ENCODE measurements at regions not wholly inside any gene's neighbourhood (a gene's known extent, or its start where the extent isn't known, plus 50 kb on each side); places are given as distances from the start of the nearest gene placed in this dataset.

GRCh38 chr9:107064378-107064777 is 201.4 kb downstream of the ZNF462 start:
- DNase-seq (ENCODE audit: extremely low spot score, insufficient read length, low read depth) (no peak), FAIRE-seq (no peak)

- FAIRE-seq, result no peak
- no peak for DNase-seq (ENCODE audit: extremely low spot score, insufficient read length, low read depth)
These were observed 202.6 kb downstream of the ZNF462 start for GRCh38 chr9:107065549-107065948.

DNA sequence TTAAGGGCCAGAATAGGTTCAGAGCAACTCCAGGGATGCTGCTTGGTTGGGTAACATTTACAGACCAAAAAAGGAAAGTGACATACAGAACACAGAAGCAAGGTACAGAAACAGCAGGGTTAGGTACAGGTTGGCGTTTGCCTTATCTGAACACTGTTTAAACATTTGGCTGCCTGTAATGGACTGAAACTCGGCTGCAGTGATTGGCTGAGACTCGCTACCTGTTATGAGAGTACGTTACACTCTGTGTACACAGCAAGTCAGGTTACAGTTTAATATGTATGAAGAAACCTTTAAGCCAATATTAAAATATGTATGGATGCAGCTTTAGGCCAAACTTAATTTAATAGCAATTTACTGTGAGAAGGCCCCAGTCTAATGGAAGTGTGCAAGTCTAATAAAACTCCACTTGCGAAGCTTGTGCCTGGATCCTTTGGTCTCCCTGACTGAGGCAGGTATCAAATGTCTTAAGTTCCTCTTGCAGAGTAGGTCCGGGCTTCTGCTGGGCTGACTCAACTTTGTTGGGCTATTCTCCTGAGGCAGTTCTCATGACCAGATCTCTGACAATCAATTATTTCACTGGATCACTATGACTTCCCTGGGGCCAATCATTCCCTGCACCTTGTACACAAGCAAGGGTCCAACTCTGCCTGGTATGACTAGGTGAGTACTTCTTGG is 204.9 kb downstream of the ZNF462 start:
- no peak for DNase-seq (ENCODE audit: extremely low spot score, insufficient read length, low read depth)
- no peak for FAIRE-seq

DNA sequence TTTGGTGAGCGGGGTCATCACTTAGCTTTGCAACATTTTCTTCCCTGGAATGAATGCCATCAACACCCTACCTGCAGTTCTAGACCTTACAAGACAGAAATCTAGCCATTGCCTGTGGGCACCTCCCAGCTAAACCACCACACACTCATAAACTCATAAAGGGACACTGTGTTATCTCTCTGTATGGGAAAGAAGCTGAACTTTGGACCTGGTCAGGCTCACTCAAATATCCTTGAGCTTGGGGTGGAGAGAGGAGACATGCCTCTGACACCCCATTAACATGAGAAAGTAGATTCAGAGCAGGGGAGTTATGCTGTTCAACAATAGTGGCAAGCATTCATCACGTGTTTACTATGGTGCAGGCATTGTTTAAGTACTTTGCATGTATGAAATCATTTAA is 205.6 kb downstream of the ZNF462 start:
- DNase-seq (ENCODE audit: extremely low spot score, insufficient read length, low read depth), result no peak
- no peak for FAIRE-seq

DNA sequence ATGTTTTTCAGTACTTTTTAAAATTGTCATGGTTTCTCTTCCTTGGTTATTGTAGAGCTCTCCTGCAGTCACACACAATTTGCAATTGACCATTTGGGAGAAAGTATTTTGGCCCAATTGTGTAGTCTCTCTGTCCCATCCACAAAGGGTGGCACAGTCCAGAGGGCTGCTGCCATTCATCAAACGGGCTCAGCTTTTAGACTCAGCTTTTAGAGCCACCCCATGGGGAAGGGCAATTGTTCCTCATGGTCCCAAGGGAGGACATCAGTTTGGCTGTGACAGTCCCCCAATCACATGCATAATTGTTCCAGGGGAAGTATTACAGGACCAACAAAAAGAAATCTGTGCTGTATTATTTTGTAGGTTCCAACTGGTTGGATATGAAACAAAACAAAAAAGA is 207.6 kb downstream of the ZNF462 start:
- no peak for FAIRE-seq

GRCh38 chr9:107078061-107078460 is 205.0 kb upstream of the RAD23B start:
- no peak for DNase-seq (ENCODE audit: extremely low spot score, insufficient read length, low read depth)
- FAIRE-seq, result no peak

More for the DNA sequence above, 207.6 kb downstream of the ZNF462 start:
- no peak for DNase-seq (ENCODE audit: extremely low spot score, insufficient read length, low read depth)

GRCh38 chr9:107079589-107079988 is 203.5 kb upstream of the RAD23B start:
- FAIRE-seq (no peak), DNase-seq (ENCODE audit: extremely low spot score, insufficient read length, low read depth) (no peak)

DNA sequence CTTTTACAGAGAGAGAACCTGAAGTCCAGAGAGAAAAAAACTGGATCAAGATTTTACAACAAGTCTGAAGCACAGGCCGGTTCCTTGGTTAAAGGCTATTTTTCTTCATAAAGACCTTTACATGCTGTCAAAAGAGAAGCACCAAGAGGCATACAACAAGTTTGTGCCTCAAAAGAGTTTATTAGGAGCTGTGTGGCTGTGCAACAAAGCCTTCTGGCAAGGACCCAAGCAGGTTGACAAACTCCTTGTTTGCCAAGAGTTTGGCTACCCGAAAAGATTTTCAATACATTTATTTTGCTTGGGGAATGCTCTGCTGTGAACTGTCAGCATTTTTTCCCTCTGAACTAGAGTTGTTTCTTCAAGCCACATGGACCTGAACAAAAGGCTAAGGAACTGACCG is 202.9 kb upstream of the RAD23B start:
- DNase-seq (ENCODE audit: extremely low spot score, insufficient read length, low read depth) (no peak), FAIRE-seq (no peak)

DNA sequence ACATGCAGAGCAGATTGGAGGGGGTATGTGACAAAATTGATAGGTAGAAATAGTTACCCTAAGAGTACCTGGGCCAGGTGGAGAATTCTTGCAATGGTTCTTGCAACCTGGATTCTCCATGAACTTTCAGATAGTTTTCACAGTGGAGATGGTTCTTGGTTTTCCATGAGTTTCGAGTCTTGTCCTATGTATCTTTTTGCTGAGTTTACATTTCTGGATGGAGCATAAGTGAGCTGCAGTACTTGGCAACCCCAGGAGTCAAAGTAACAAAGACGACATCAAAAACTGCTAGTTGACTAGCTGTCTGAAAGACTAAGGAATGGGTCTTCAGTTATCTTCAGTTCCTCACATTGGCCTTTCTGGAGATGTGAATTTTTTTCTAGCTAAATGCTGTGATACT is 196.6 kb upstream of the RAD23B start:
- FAIRE-seq, result no peak

GRCh38 chr9:107087222-107087621 is 195.9 kb upstream of the RAD23B start:
- DNase-seq (ENCODE audit: extremely low spot score, insufficient read length, low read depth) (no peak), FAIRE-seq (no peak)

More for the DNA sequence above, 196.6 kb upstream of the RAD23B start:
- no peak for DNase-seq (ENCODE audit: extremely low spot score, insufficient read length, low read depth)

DNA sequence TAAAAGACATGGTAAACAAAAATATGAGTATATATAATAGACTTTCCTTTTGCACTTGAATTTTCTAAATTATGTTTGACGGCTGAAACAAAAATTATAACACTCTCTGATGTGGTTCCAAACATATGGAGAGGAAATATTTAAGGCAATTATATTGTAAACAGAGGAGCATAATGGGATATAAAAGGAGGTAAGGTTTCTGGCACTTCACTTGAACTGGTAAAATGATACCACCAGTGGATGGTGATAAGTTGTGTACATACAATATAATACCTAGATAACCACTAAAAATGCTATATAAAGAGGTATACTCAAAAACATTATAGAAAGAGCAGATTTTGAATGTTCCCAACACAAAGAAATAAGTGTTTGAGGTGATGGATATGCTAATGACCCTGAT is 192.9 kb upstream of the RAD23B start:
- DNase-seq (ENCODE audit: extremely low spot score, insufficient read length, low read depth), result no peak
- FAIRE-seq, result no peak

- DNase-seq (ENCODE audit: extremely low spot score, insufficient read length, low read depth), result no peak
- no peak for FAIRE-seq
These were observed 189.6 kb upstream of the RAD23B start for GRCh38 chr9:107093365-107094060.

DNA sequence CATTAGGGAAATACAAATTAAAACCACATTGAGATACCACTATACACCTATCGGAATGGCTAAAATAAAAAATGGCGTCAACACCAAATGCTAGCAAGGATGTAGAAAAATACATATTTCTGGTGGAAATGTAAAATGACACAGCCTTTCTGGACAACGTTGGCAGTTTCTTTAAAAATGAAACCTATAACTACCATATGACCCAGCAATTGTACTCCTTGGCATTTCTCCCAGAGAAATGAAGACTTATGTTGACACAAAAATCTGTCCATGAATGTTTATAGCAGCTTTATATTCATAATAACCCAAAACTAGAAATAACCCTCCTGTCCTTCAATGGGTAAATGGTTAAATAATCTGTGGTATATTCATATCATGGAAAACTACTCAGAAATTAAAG is 188.7 kb upstream of the RAD23B start:
- no peak for FAIRE-seq
- DNase-seq (ENCODE audit: extremely low spot score, insufficient read length, low read depth), result no peak

DNA sequence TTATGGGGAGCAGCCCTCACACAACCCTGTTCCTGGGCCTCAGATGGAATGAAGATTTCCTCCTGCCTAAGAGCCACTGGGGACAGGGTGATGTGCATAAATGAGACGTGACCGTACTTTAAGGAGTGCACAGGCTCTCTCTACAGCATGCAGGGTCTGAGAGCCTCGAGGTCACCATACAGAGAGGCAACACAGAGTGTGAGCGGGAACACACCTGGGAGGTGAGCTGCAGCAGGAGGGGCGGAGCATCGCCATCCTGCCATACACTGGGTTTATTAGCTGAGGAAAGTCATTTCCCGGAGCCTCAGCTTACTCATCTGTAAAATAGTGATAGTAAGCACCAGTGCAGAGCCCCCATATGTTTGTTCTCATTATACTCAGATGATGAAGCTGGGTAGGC is 182.5 kb upstream of the RAD23B start:
- no peak for DNase-seq (ENCODE audit: extremely low spot score, insufficient read length, low read depth)
- no peak for FAIRE-seq

- FAIRE-seq, result no peak
These were observed 181.1 kb upstream of the RAD23B start for GRCh38 chr9:107102011-107102410.

DNA sequence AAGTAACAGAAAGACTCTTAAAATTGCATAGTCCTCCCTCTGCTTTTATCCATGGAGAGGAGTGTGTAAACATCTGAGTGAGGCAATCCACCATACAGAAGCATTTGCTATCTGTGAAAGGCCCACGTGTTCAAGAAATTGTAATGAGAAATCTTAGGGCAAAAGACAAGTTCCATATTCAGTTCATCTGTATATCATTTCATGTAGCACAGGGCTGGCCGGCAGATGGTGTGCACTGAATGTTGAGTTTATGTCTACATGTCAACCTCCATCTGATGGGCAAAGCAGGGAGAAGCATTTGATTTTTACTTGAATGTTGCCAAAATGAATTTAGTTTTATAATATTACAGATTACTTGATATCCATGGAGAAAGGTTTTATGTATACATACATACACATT is 179.5 kb upstream of the RAD23B start:
- FAIRE-seq (no peak), DNase-seq (ENCODE audit: extremely low spot score, insufficient read length, low read depth) (no peak)

More at GRCh38 chr9:107102011-107102410, 181.1 kb upstream of the RAD23B start:
- DNase-seq (ENCODE audit: extremely low spot score, insufficient read length, low read depth), result no peak

- FAIRE-seq (no peak), DNase-seq (ENCODE audit: extremely low spot score, insufficient read length, low read depth) (no peak)
These were observed 177.3 kb upstream of the RAD23B start for GRCh38 chr9:107105784-107106183.

DNA sequence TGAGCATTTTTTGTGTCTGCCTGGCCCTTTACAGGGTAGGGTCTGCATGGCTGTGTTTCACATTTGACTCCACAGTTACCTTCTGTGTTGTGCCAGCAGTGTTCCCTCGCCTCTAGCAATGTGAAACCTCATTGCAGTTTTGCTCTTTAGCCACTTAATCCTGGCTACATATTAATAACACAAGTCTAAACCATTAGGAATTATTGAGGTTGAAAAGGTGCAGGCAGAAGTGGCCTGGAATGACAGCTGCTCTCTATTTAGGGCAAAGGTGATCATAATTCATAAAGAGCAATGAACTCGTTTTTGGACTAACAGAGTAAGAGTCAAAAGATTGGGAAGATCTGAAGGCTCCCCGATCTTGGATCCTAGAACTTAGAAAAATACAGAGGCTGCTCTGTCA is 176.7 kb upstream of the RAD23B start:
- no peak for FAIRE-seq

DNA sequence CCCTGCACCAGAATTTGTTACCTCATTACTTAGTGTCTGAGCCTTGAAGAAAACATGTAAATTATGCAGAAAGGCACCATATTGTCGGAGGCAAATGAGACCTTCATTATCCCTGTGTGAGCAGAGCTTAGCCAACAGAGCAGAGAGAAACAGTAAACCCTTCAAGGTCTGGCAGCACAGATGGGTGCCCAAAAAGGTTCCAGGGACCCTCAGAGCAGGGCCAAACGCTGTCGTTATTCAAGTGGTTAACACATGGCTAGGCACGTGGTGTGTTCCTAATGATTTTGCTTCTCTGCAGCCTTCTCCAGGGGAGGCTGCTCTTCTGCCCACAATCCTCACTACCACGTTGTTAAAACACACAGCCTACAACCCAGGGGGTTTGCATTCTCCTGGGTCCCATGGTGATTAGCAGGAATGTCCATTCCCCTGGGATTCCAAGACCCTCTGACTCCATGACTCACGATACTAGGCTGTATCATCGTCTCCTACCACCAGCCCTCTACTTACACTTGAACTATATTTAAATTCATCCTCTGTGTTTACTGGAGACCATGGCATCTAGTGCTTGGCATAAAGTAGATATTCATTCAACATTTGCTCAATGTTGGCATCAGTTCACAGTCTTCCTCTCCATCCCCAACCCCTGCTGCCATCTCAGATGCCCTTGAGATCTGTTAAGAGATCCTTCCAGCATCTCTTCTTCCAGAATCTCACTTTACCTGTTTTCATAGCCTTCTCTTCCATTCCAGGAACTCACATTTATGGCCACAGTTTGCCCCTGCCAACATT is 174.5 kb upstream of the RAD23B start:
- DNase-seq (ENCODE audit: extremely low spot score, insufficient read length, low read depth), result no peak

More for the DNA sequence above, 176.7 kb upstream of the RAD23B start:
- no peak for DNase-seq (ENCODE audit: extremely low spot score, insufficient read length, low read depth)

GRCh38 chr9:107109324-107109723 is 173.8 kb upstream of the RAD23B start:
- no peak for FAIRE-seq
- DNase-seq (ENCODE audit: extremely low spot score, insufficient read length, low read depth), result no peak

More for the DNA sequence above, 174.5 kb upstream of the RAD23B start:
- FAIRE-seq, result no peak

- no peak for FAIRE-seq
- no peak for DNase-seq (ENCODE audit: extremely low spot score, insufficient read length, low read depth)
These were observed 172.9 kb upstream of the RAD23B start for GRCh38 chr9:107110153-107110552.

Measured in GM18507 (cell line).